ENCODE measurements at regions not wholly inside any gene's neighbourhood (a gene's known extent, or its start where the extent isn't known, plus 50 kb on each side); places are given as distances from the start of the nearest gene placed in this dataset.

DNA sequence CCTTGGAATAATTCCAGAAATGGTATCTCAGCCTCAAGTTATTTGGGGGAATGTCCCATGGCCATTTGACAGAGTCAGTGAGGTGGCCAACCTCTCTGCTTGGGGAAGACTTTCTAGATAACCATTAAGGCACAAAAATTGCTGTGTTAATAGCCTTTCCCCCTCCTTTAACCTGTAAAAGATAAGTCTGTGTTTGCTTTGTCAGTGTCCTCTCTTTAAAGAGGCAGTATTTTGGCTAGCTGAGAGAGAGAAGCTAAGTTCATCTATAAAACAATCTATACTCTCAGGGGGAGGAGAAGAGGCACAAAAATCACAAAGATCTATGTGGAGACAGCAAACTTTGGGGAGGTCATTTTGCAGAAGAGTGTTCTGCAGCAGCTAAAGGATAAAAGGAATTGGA is 72.1 kb downstream of the PLCE1 start:
- no peak for TF ChIP-seq EZH2phosphoT487 (conservative IDR thresholded peaks at IDR 0.05; ENCODE audit: low read length)
- TF ChIP-seq, protein P1, sequence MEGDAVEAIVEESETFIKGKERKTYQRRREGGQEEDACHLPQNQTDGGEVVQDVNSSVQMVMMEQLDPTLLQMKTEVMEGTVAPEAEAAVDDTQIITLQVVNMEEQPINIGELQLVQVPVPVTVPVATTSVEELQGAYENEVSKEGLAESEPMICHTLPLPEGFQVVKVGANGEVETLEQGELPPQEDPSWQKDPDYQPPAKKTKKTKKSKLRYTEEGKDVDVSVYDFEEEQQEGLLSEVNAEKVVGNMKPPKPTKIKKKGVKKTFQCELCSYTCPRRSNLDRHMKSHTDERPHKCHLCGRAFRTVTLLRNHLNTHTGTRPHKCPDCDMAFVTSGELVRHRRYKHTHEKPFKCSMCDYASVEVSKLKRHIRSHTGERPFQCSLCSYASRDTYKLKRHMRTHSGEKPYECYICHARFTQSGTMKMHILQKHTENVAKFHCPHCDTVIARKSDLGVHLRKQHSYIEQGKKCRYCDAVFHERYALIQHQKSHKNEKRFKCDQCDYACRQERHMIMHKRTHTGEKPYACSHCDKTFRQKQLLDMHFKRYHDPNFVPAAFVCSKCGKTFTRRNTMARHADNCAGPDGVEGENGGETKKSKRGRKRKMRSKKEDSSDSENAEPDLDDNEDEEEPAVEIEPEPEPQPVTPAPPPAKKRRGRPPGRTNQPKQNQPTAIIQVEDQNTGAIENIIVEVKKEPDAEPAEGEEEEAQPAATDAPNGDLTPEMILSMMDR (IDR thresholded peaks at IDR 0.05; ENCODE audit: insufficient read depth, low read length, poor library complexity, severe bottlenecking), result no peak
- H3K9me2 ChIP-seq (replicated peaks; ENCODE audit: insufficient read depth, low read length), result no peaks in the 10 kb centered on the region
- no peak overlapping the region for H3K27ac ChIP-seq (ENCODE audit: low read depth, low read length)
- H2AFZ ChIP-seq (ENCODE audit: low read depth, low read length, severe bottlenecking), result no peak overlapping the region
- no peaks in the 10 kb centered on the region for H3K27me3 ChIP-seq (ENCODE audit: low read length)
- no peak overlapping the region for H3K4me3 ChIP-seq (ENCODE audit: insufficient read depth, low read length, poor library complexity, severe bottlenecking)
- no peaks in the 10 kb centered on the region for H3K9me3 ChIP-seq (ENCODE audit: insufficient read depth, low read length)
- no peak overlapping the region for H3K4me2 ChIP-seq (ENCODE audit: low read depth, low read length, poor library complexity, severe bottlenecking)
- H3K79me2 ChIP-seq (ENCODE audit: insufficient read depth, low read length), result no peaks in the 10 kb centered on the region
- no peaks in the 10 kb centered on the region for H3F3A ChIP-seq (ENCODE audit: insufficient read depth)
- H4K20me1 ChIP-seq (ENCODE audit: low read depth, low read length), result no peaks in the 10 kb centered on the region
- no peak overlapping the region for H3K9ac ChIP-seq (ENCODE audit: low read length)
- H3K36me3 ChIP-seq (ENCODE audit: low read length), result no peaks in the 10 kb centered on the region

DNA sequence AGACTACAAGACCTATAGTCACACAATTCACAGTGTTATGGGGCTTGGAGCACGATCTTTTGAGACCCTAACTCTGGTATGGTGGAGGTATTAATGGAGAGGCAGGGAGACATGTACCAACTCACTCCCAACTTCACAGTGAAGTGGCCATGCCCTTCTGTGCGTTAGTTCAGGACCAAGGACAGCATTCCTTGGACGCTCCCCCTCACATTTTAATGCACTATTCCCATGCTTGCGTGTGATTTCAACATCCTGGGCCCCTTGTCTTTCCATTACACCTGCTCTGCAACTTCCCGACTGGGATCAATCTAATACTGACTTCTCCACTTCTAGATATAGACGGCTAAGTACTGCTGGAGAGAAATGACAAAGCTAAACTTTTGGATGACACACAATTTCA is 72.7 kb downstream of the PLCE1 start:
- no peak overlapping the region for H3K27ac ChIP-seq (ENCODE audit: low read depth, low read length)
- TF ChIP-seq EZH2phosphoT487 (conservative IDR thresholded peaks at IDR 0.05; ENCODE audit: low read length), result no peak
- TF ChIP-seq, protein P1 (IDR thresholded peaks at IDR 0.05; ENCODE audit: insufficient read depth, low read length, poor library complexity, severe bottlenecking), result no peak
- H3K27me3 ChIP-seq (ENCODE audit: low read length), result no peaks in the 10 kb centered on the region
- H4K20me1 ChIP-seq (ENCODE audit: low read depth, low read length), result no peaks in the 10 kb centered on the region
- no peaks in the 10 kb centered on the region for H3F3A ChIP-seq (ENCODE audit: insufficient read depth)
- no peaks in the 10 kb centered on the region for H3K36me3 ChIP-seq (ENCODE audit: low read length)
- H3K9me2 ChIP-seq (replicated peaks; ENCODE audit: insufficient read depth, low read length), result no peaks in the 10 kb centered on the region
- no peak overlapping the region for H3K9ac ChIP-seq (ENCODE audit: low read length)
- no peak overlapping the region for H2AFZ ChIP-seq (ENCODE audit: low read depth, low read length, severe bottlenecking)
- H3K4me2 ChIP-seq (ENCODE audit: low read depth, low read length, poor library complexity, severe bottlenecking), result no peak overlapping the region
- no peaks in the 10 kb centered on the region for H3K79me2 ChIP-seq (ENCODE audit: insufficient read depth, low read length)
- no peaks in the 10 kb centered on the region for H3K9me3 ChIP-seq (ENCODE audit: insufficient read depth, low read length)
- no peak overlapping the region for H3K4me3 ChIP-seq (ENCODE audit: insufficient read depth, low read length, poor library complexity, severe bottlenecking)

DNA sequence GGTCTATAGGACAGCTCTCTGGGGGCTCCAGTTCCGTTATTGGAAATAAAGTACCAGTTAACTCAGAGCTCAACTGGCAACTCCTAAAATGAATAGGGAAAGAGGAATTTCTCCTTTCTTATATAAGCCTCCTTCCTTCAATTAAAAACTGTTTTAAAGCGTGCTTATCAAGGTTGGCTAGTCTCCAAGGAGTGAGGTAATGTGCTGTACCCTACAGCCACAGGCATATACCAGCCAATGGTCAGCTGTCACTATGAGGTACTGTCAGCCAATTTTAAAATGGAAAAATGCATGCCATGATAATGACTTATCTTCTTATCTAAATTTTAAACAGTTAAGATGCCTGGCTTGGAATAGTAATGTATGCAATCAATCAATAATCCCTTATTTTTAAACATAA is 76.2 kb downstream of the PLCE1 start:
- no peak overlapping the region for H3K4me3 ChIP-seq (ENCODE audit: insufficient read depth, low read length, poor library complexity, severe bottlenecking)
- H3F3A ChIP-seq (ENCODE audit: insufficient read depth), result no peaks in the 10 kb centered on the region
- no peaks in the 10 kb centered on the region for H3K79me2 ChIP-seq (ENCODE audit: insufficient read depth, low read length)
- no peaks in the 10 kb centered on the region for H4K20me1 ChIP-seq (ENCODE audit: low read depth, low read length)
- no peaks in the 10 kb centered on the region for H3K36me3 ChIP-seq (ENCODE audit: low read length)
- H3K9me2 ChIP-seq (replicated peaks; ENCODE audit: insufficient read depth, low read length), result no peaks in the 10 kb centered on the region
- H2AFZ ChIP-seq (ENCODE audit: low read depth, low read length, severe bottlenecking), result no peak overlapping the region
- H3K27me3 ChIP-seq (ENCODE audit: low read length), result no peaks in the 10 kb centered on the region
- no peak overlapping the region for H3K27ac ChIP-seq (ENCODE audit: low read depth, low read length)
- H3K4me2 ChIP-seq (ENCODE audit: low read depth, low read length, poor library complexity, severe bottlenecking), result no peak overlapping the region
- no peak overlapping the region for H3K9ac ChIP-seq (ENCODE audit: low read length)
- H3K9me3 ChIP-seq (ENCODE audit: insufficient read depth, low read length), result no peaks in the 10 kb centered on the region
- no peak for TF ChIP-seq EZH2phosphoT487 (conservative IDR thresholded peaks at IDR 0.05; ENCODE audit: low read length)
- TF ChIP-seq, protein P1 (IDR thresholded peaks at IDR 0.05; ENCODE audit: insufficient read depth, low read length, poor library complexity, severe bottlenecking), result no peak
